GM18499 (cell line): ENCODE measurements at regions not wholly inside any gene's neighbourhood (a gene's known extent, or its start where the extent isn't known, plus 50 kb on each side); places are given as distances from the start of the nearest gene placed in this dataset.

Source experiments
- ATAC-seq: cut with Tn5 transposase; IDR thresholded peaks from one replicate; pipeline ENCODE4 v1.9.1; 2021; ENCODE audit warnings: moderate number of reproducible peaks; ENCODE audit not compliant: insufficient read depth, unreplicated experiment

GRCh38 chr7:116142850-116143249 lies 67.5 kb upstream of the TES start:
- ATAC-seq, result no peak

- ATAC-seq, result peak; percentile 74
These were observed 65.0 kb upstream of the TES start for GRCh38 chr7:116145245-116145852.

GRCh38 chr7:116148108-116148507 lies 62.2 kb upstream of the TES start:
- ATAC-seq, result no peak

- no peak for ATAC-seq
These were observed 61.7 kb upstream of the TES start for GRCh38 chr7:116148626-116149025.

GRCh38 chr7:116150588-116150987 lies 59.8 kb upstream of the TES start:
- ATAC-seq, result peak; percentile 92

- no peak for ATAC-seq
These were observed 58.1 kb upstream of the TES start for GRCh38 chr7:116152276-116152675.

GRCh38 chr7:116153050-116153449 lies 57.3 kb upstream of the TES start:
- no peak for ATAC-seq

- ATAC-seq, result peak; percentile 43
These were observed 50.6 kb upstream of the TES start for GRCh38 chr7:116159711-116160110.
